ENCODE measurements at regions not wholly inside any gene's neighbourhood (a gene's known extent, or its start where the extent isn't known, plus 50 kb on each side); places are given as distances from the start of the nearest gene placed in this dataset.

DNA sequence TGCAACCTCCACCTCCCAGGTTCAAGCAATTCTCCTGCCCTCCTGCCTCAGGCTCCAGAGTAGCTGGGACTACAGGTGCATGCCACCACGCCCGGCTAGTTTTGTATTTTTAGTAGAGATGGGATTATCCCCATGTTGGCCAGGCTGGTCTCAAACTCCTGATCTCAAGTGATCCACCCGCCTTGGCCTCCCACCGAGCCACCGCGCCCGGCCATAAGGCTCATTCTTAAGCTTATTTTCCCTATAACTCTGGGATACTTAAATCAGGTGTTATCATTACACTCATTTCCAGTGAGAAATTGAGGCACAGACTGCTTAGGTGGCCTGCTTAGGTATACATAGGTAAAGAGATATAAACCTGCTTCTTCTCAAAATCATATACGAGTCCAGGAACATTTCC is 188.3 kb upstream of the MTNR1B start:
- no peak for DNase-seq (ENCODE audit: low read depth, low spot score)
- in situ Hi-C loops (cut with HindIII; ENCODE audit: low sequenced_read_pairs), result no loop called here
- H3K4me3 ChIP-seq (ENCODE audit: low read depth, low read length), result no peak overlapping the region
- no peak for TF ChIP-seq CTCF (IDR thresholded peaks at IDR 0.05; ENCODE audit: low read depth, low read length)

DNA sequence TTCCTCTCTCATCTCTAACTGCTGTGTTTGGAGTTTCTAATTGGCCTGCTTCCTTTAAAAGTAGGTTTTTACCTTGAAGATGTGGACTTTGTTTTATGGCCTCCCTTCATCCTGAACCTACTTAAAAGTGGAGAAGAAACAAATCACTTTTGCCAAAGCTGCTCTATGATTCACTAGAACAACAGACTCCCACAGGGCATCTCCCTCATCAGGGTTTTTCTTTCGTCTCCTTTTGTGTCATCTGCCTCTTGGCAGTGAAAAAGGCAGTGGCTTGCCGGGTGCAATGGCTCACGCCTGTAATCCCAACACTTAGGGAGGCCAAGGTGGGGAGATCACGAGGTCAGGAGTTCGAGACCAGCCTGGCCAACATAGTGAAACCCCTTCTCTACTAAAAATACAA is 186.6 kb upstream of the MTNR1B start:
- no peak for TF ChIP-seq CTCF (IDR thresholded peaks at IDR 0.05; ENCODE audit: low read depth, low read length)
- peak; percentile 60 for DNase-seq (ENCODE audit: low read depth, low spot score)
- in situ Hi-C loops (cut with HindIII; ENCODE audit: low sequenced_read_pairs), result no loop called here
- no peak overlapping the region for H3K4me3 ChIP-seq (ENCODE audit: low read depth, low read length)

DNA sequence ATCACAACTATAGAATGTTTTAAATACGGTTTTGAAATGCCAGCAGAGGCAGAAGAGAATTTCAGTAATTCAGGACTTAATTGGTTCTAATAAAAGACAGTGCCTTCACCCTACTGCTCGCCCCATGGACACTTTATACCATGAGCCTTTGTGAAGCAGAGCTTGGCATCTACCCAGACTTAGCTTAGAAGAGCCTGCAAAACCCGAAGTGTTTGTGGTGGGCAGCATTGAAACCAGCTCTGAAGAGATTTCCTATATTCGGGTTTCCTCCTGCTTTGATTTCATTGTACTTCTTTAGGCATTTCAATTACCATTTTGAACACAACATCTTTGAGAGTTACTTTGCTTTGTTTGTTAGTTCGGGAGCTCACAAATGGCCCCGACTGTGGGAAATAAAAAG is 185.1 kb upstream of the MTNR1B start:
- no peak overlapping the region for H3K4me3 ChIP-seq (ENCODE audit: low read depth, low read length)
- DNase-seq (ENCODE audit: low read depth, low spot score), result no peak
- TF ChIP-seq CTCF (IDR thresholded peaks at IDR 0.05; ENCODE audit: low read depth, low read length), result no peak
- in situ Hi-C loops (cut with HindIII; ENCODE audit: low sequenced_read_pairs), result no loop called here

DNA sequence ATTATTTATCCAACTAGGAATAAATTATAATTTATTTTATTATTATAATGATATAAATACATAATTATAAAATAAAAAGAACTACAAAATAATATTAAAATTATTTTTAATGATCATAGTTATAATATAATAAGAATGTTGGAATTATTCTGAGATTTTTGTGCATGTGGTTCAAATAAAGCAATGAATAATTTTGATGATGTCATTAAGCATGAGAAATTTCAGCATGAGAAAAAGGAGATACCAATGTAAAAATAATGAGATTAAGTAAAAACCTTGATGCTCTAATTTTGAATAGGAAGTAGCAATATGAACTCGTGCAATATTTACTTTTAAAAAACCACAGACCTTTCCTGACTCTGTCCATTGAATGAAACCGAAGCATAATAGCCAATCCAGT is 181.8 kb upstream of the MTNR1B start:
- no peak for TF ChIP-seq CTCF (IDR thresholded peaks at IDR 0.05; ENCODE audit: low read depth, low read length)
- H3K4me3 ChIP-seq (ENCODE audit: low read depth, low read length), result no peak overlapping the region
- DNase-seq (ENCODE audit: low read depth, low spot score), result no peak
- in situ Hi-C loops (cut with HindIII; ENCODE audit: low sequenced_read_pairs), result no loop called here

- no peak for DNase-seq (ENCODE audit: low read depth, low spot score)
- no peak overlapping the region for H3K4me3 ChIP-seq (ENCODE audit: low read depth, low read length)
- TF ChIP-seq CTCF (IDR thresholded peaks at IDR 0.05; ENCODE audit: low read depth, low read length), result no peak
- in situ Hi-C loops (cut with HindIII; ENCODE audit: low sequenced_read_pairs), result no loop called here
Observed at GRCh38 chr11:92789761-92790160, 179.7 kb upstream of the MTNR1B start.

DNA sequence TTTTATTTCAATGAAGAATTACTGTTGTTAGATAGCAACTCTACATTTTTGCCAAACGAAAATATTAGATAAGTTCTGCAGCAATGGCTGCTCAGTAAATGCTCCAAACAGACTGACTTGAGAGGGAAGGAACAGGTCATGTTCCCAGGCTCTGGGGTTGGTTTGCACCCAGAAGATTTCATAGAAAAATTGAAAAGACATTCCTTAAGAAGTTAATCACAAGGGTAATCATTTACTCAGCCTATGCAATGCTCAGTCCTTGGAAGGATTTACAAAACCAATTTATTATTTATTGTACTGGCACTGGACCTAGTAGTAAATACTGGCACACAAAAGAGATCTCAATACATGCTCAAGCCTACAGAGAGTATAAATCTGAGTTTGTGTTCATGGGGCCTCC is 179.1 kb upstream of the MTNR1B start:
- TF ChIP-seq CTCF (IDR thresholded peaks at IDR 0.05; ENCODE audit: low read depth, low read length), result no peak
- no peak overlapping the region for H3K4me3 ChIP-seq (ENCODE audit: low read depth, low read length)
- in situ Hi-C loops (cut with HindIII; ENCODE audit: low sequenced_read_pairs), result no loop called here
- no peak for DNase-seq (ENCODE audit: low read depth, low spot score)

Data from astrocyte of the spinal cord (primary cell).